Liver (tissue), 6 donors: ENCODE measurements at regions not wholly inside any gene's neighbourhood (a gene's known extent, or its start where the extent isn't known, plus 50 kb on each side); places are given as distances from the start of the nearest gene placed in this dataset.
"Not testable (repeated sequence)": the region's sequence is repeated elsewhere in the genome, so short reads cannot be mapped to it uniquely, and the experiment has no call there.

Experiments
- DNase-seq: peaks from one replicate; pipeline ENCODE4 v3.0.0-alpha.2; 2017; ENCODE audit warnings: low spot score
- H3K27ac ChIP-seq, 2 donors: one replicate each; pipeline ENCODE4 v1.7.0; 2013; ENCODE audit warnings: inconsistent platforms in 2 of 2, low read length in 2 of 2, control low read depth in 1 of 2, low read depth in 1 of 2, mild to moderate bottlenecking in 1 of 2
- H3K27me3 ChIP-seq, 4 donors: one replicate each; pipeline versions ENCODE4 v1.6.1 to v1.7.0; 2013; ENCODE audit warnings: low read length in 3 of 4, inconsistent platforms in 1 of 4, mild to moderate bottlenecking in 1 of 4, moderate library complexity in 1 of 4; ENCODE audit not compliant: control insufficient read depth in 4 of 4, insufficient read depth in 4 of 4
- H3K36me3 ChIP-seq, 4 donors: one replicate each; pipeline versions ENCODE4 v1.6.1 to v1.7.0; 2013; ENCODE audit warnings: low read length in 3 of 4, mild to moderate bottlenecking in 3 of 4, low read depth in 1 of 4, moderate library complexity in 1 of 4; ENCODE audit not compliant: control insufficient read depth in 4 of 4, insufficient read depth in 3 of 4
- H3K4me1 ChIP-seq, 4 donors: one replicate each; pipeline versions ENCODE4 v1.6.1 to v1.7.0; 2013; ENCODE audit warnings: low read length in 3 of 4, mild to moderate bottlenecking in 3 of 4, moderate library complexity in 1 of 4; ENCODE audit not compliant: control insufficient read depth in 4 of 4, insufficient read depth in 4 of 4
- H3K4me3 ChIP-seq, 3 donors: one replicate each; pipeline versions ENCODE4 v1.6.1 to v1.7.0; 2013; ENCODE audit warnings: low read length in 3 of 3, control low read depth in 1 of 3, low read depth in 1 of 3, mild to moderate bottlenecking in 1 of 3
- H3K9ac ChIP-seq, 2 donors: one replicate each; pipeline ENCODE4 v1.7.0; 2013; ENCODE audit warnings: low read length in 2 of 2, mild to moderate bottlenecking in 2 of 2, moderate library complexity in 2 of 2, control low read depth in 1 of 2, low read depth in 1 of 2
- H3K9me3 ChIP-seq, 4 donors: one replicate each; pipeline versions ENCODE4 v1.6.1 to v1.7.0; 2013; ENCODE audit warnings: low read length in 3 of 4; ENCODE audit not compliant: control insufficient read depth in 4 of 4
- WGBS: extraction: QIAGEN DNeasy Blood & Tissue Kit; methylation state at CpG from one replicate; pipeline ENCODE4 v1.1.7; 2013; 5-methylcytosine and 5-hydroxymethylcytosine counted together
- donor health status: healthy.
- donor health status: healthy.
- donor health status: healthy.

DNA sequence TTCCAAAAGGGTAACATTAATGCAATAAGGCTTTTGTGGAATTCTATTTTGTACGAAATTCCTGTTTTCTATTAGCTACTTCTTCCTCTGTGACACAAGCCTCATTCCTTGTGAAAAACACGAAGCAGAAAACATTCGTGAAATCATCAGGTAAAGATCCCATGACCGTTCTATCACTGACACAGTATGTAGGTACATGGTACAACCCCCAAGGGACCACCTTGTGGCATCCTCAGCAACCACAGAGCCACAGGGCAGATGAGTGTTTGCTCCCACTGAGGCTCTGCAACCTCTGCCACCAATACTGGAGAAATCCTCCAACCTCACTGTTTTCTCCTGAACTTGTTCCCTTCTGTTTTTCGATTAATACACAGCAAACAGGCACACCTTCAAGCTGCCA is 118.4 kb upstream of the SAMD11 start:
- H3K27ac ChIP-seq, H3K27me3 ChIP-seq, H3K36me3 ChIP-seq, H3K9me3 ChIP-seq, DNase-seq, H3K9ac ChIP-seq, H3K4me3 ChIP-seq, H3K4me1 ChIP-seq: not testable (repeated sequence)
- WGBS, result 96% methylated on average over 5 of the region's 5 CpGs

GRCh38 chr1:807066-807465 is 116.7 kb upstream of the SAMD11 start:
- 100% methylated on average over 1 of the region's 3 CpGs for whole genome bisulfite sequencing
- H3K27me3 ChIP-seq, H3K9me3 ChIP-seq, H3K4me3 ChIP-seq, DNase-seq, H3K9ac ChIP-seq, H3K4me1 ChIP-seq, H3K36me3 ChIP-seq, H3K27ac ChIP-seq: not testable (repeated sequence)

- WGBS, result 56% methylated on average over 2 of the region's 4 CpGs
- H3K36me3 ChIP-seq, DNase-seq, H3K4me1 ChIP-seq, H3K9me3 ChIP-seq, H3K9ac ChIP-seq, H3K27ac ChIP-seq, H3K4me3 ChIP-seq, H3K27me3 ChIP-seq: not testable (repeated sequence)
Observed at GRCh38 chr1:807699-808390, 115.9 kb upstream of the SAMD11 start.

DNA sequence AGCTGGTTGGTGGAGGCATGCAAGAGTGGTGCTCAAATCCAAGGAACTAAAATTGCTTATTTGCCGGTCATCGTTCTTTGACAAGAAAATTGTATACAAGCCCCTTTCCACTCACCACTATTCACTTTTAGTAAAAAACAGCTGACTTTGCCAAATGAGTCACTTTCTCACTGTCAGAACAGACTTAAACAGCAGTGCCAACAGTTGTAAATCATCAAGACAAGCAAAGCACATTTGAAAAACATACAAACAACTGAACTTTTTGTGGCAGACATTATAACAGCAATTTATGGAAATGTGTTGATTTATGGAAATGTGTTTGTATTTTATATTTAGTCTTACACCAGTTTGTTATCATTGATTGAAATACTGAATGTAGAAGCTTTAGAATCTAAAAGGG is 112.8 kb upstream of the SAMD11 start:
- not testable (repeated sequence) for H3K27ac ChIP-seq, H3K9me3 ChIP-seq, H3K9ac ChIP-seq, H3K4me3 ChIP-seq, DNase-seq, H3K4me1 ChIP-seq, H3K36me3 ChIP-seq, H3K27me3 ChIP-seq
- 78% methylated on average over 2 of the region's 2 CpGs for WGBS

GRCh38 chr1:812535-813127 is 111.1 kb upstream of the SAMD11 start:
- H3K27ac ChIP-seq, H3K36me3 ChIP-seq, H3K9ac ChIP-seq, H3K9me3 ChIP-seq, DNase-seq, H3K4me3 ChIP-seq, H3K4me1 ChIP-seq, H3K27me3 ChIP-seq: not testable (repeated sequence)
- 92% methylated on average over 5 of the region's 5 CpGs for WGBS

DNA sequence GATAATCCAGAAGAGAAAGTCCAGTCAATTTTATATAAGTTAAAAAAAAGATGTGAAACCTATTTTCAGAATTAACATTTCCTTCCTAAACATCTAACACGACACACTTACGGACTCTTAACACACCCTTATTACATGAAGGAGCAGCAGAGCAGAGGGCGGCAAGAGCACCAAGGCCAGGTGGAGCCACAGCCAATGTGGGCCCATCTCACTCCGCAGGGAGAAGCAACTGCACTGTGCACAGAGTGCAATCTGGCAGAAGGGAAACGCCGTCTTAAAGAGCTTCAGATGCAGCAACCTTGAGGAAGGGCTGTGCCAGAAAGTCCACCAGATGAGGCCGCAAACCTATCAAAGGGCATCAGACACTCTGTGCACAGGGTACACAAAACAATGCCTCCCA is 109.2 kb upstream of the SAMD11 start:
- H3K9ac ChIP-seq, H3K27ac ChIP-seq, H3K4me1 ChIP-seq, H3K36me3 ChIP-seq, H3K4me3 ChIP-seq, H3K9me3 ChIP-seq, H3K27me3 ChIP-seq, DNase-seq: not testable (repeated sequence)
- 81% methylated on average over 3 of the region's 7 CpGs for WGBS

GRCh38 chr1:815147-815922 is 108.4 kb upstream of the SAMD11 start:
- not testable (repeated sequence) for H3K4me1 ChIP-seq, H3K4me3 ChIP-seq, H3K36me3 ChIP-seq, H3K9me3 ChIP-seq, H3K27me3 ChIP-seq, H3K9ac ChIP-seq, DNase-seq, H3K27ac ChIP-seq
- 64% methylated on average over 4 of the region's 4 CpGs for WGBS

DNA sequence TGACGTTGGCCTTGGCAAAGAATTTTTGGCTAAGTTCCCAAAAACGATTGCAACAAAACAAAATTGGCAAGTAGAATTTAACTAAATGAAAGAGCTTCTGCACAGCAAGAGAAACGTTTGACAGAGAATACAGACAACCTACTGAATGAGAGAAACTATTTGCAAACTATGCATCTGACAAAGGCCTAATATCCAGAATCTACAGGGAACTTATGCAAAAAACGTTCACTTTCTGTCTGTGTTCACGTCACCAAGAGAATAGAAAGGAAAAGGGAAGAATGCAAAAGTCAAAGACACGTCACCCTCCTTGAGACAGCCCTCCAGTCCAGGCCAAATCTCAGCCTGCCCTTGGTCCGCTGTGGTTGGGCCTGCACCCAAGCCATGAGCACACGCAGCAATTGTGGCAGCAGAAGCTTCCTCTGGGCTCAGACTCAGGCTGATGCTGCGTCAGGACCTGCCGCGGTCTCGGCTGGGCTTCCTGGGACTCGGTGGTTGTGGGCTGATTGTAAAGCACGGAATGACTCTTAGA is 106.6 kb upstream of the SAMD11 start:
- not testable (repeated sequence) for H3K9ac ChIP-seq, H3K27me3 ChIP-seq, DNase-seq, H3K4me1 ChIP-seq, H3K27ac ChIP-seq, H3K9me3 ChIP-seq, H3K36me3 ChIP-seq, H3K4me3 ChIP-seq
- 24% methylated on average over 7 of the region's 14 CpGs for WGBS
